Myocyte (in vitro differentiated cells): ENCODE measurements at regions not wholly inside any gene's neighbourhood (a gene's known extent, or its start where the extent isn't known, plus 50 kb on each side); places are given as distances from the start of the nearest gene placed in this dataset.
A peak's percentile ranks its signal among the peaks of the same experiment; 100 is the strongest.
"Not testable (repeated sequence)": the region's sequence is repeated elsewhere in the genome, so short reads cannot be mapped to it uniquely, and the experiment has no call there.

Experiments used
- DNase-seq: peaks from one replicate; pipeline ENCODE4 v3.0.0-alpha.2; 2012; ENCODE audit warnings: low read depth

GRCh38 chr5:179410291-179411160, 65.3 kb upstream of the ADAMTS2 start:
- DNase-seq = no peak

GRCh38 chr5:179409806-179410205, 64.5 kb upstream of the ADAMTS2 start:
- no peak for DNase-seq

- DNase-seq = no peak
Measured at GRCh38 chr5:179408611-179409010, 63.4 kb upstream of the ADAMTS2 start.

- DNase-seq = peak; percentile 13
Measured at GRCh38 chr5:179407191-179408175, 62.2 kb upstream of the ADAMTS2 start.

GRCh38 chr5:179406031-179406961, 61.0 kb upstream of the ADAMTS2 start:
- DNase-seq = no peak

- DNase-seq = no peak
Measured at GRCh38 chr5:179405426-179406030, 60.3 kb upstream of the ADAMTS2 start.

GRCh38 chr5:179405054-179405416, 59.8 kb upstream of the ADAMTS2 start:
- DNase-seq = no peak

GRCh38 chr5:179404321-179405053, 59.2 kb upstream of the ADAMTS2 start:
- peak; percentile 54 for DNase-seq

- DNase-seq = no peak
Measured at GRCh38 chr5:179403426-179404147, 58.3 kb upstream of the ADAMTS2 start.

GRCh38 chr5:179400435-179400834, 55.2 kb upstream of the ADAMTS2 start:
- not testable (repeated sequence) for DNase-seq

- no peak for DNase-seq
Measured at GRCh38 chr5:179400020-179400419, 54.8 kb upstream of the ADAMTS2 start.

GRCh38 chr5:179399327-179399726, 54.1 kb upstream of the ADAMTS2 start:
- DNase-seq = not testable (repeated sequence)

GRCh38 chr5:179397516-179397915, 52.3 kb upstream of the ADAMTS2 start:
- no peak for DNase-seq
